ENCODE measurements at regions not wholly inside any gene's neighbourhood (a gene's known extent, or its start where the extent isn't known, plus 50 kb on each side); places are given as distances from the start of the nearest gene placed in this dataset.

- intact Hi-C loops (cut with micrococcal nuclease): no loop called here
- Histone ChIP-seq H3K9ac (ENCODE audit: low read length) (no peak overlapping the region), H3K4me2 (ENCODE audit: low read length) (no peak overlapping the region), H3K79me2 (ENCODE audit: insufficient read depth, low read length) (no peaks in the 10 kb centered on the region), H3K9me2 (ENCODE audit: insufficient read depth) (no peaks in the 10 kb centered on the region), H3K9me3 (ENCODE audit: control insufficient read depth in 1 of 2, insufficient read depth in 1 of 2, low read depth in 1 of 2, low read length in 2 of 2) (no peaks in the 10 kb centered on the region), H3K4me3 (replicated peaks in 1 of 2; ENCODE audit: low read depth in 1 of 2, low read length in 2 of 2) (no peak overlapping the region), H3K27me3 (ENCODE audit: insufficient read depth, low read length) (no peaks in the 10 kb centered on the region), H2AFZ (ENCODE audit: low read depth, low read length, poor library complexity, severe bottlenecking) (no peak overlapping the region), H4K20me1 (ENCODE audit: insufficient read depth) (no peaks in the 10 kb centered on the region), H3K27ac (ENCODE audit: low read depth, low read length) (no peak overlapping the region), H3K4me1 (ENCODE audit: control insufficient read depth in 1 of 2, insufficient read depth in 2 of 2, low read length in 2 of 2) (no peaks in the 10 kb centered on the region), H3K36me3 (ENCODE audit: control insufficient read depth in 1 of 2, insufficient read depth in 2 of 2, low read length in 2 of 2) (no peaks in the 10 kb centered on the region)
- ChIA-PET CTCF (no interaction called here), POLR2A (no interaction called here), RAD21 (ENCODE audit: low non-redundant PET in 1 of 2, low total read pairs in 2 of 2, uncharacterized antibody in 2 of 2, unreplicated experiment in 2 of 2) (no interaction called here)
- no TSS peak for BruUV-seq (replicated peaks)
- DNase-seq (ENCODE audit: low read depth, low spot score): no peak
- TF ChIP-seq JUND (IDR thresholded peaks at IDR 0.05) (no peak), EGR1 (IDR thresholded peaks at IDR 0.05; ENCODE audit: low read depth) (no peak), SP1 (IDR thresholded peaks at IDR 0.05; ENCODE audit: low read depth) (no peak)
- no peak for ATAC-seq
Measured at GRCh38 chr20:11083841-11084240, 410.0 kb upstream of the JAG1 start.

GRCh38 chr20:11084508-11084907 is 410.7 kb upstream of the JAG1 start:
- Histone ChIP-seq H3K36me3 (ENCODE audit: control insufficient read depth in 1 of 2, insufficient read depth in 2 of 2, low read length in 2 of 2) (no peaks in the 10 kb centered on the region), H3K79me2 (ENCODE audit: insufficient read depth, low read length) (no peaks in the 10 kb centered on the region), H3K9me3 (ENCODE audit: control insufficient read depth in 1 of 2, insufficient read depth in 1 of 2, low read depth in 1 of 2, low read length in 2 of 2) (no peaks in the 10 kb centered on the region), H3K9ac (ENCODE audit: low read length) (no peak overlapping the region), H2AFZ (ENCODE audit: low read depth, low read length, poor library complexity, severe bottlenecking) (no peak overlapping the region), H3K9me2 (ENCODE audit: insufficient read depth) (no peaks in the 10 kb centered on the region), H3K4me2 (ENCODE audit: low read length) (no peak overlapping the region), H3K4me3 (replicated peaks in 1 of 2; ENCODE audit: low read depth in 1 of 2, low read length in 2 of 2) (no peak overlapping the region), H3K27me3 (ENCODE audit: insufficient read depth, low read length) (no peaks in the 10 kb centered on the region), H4K20me1 (ENCODE audit: insufficient read depth) (no peaks in the 10 kb centered on the region), H3K4me1 (ENCODE audit: control insufficient read depth in 1 of 2, insufficient read depth in 2 of 2, low read length in 2 of 2) (no peaks in the 10 kb centered on the region), H3K27ac (ENCODE audit: low read depth, low read length) (no peak overlapping the region)
- CTCF ChIA-PET: no interaction called here
- TF ChIP-seq TCF7L2 (IDR thresholded peaks at IDR 0.05; ENCODE audit: borderline replicate concordance, extremely low read depth, insufficient read depth, insufficient read length): no peak
- TF ChIP-seq RAD21 (IDR thresholded peaks at IDR 0.05; ENCODE audit: low read depth): no peak
- no peak for TF ChIP-seq POLR2A (IDR thresholded peaks at IDR 0.05; ENCODE audit: borderline replicate concordance, extremely low read depth, insufficient read depth, insufficient read length)
- no peak for TF ChIP-seq FOSL1 (IDR thresholded peaks at IDR 0.05; ENCODE audit: low read depth)
- TF ChIP-seq ELF1 (IDR thresholded peaks at IDR 0.05; ENCODE audit: borderline replicate concordance, low read depth): no peak
- TF ChIP-seq JUND (IDR thresholded peaks at IDR 0.05): no peak
- TF ChIP-seq CTCF (IDR thresholded peaks at IDR 0.05 in 2 of 3, conservative IDR thresholded peaks at IDR 0.05 in 1 of 3; ENCODE audit: borderline replicate concordance in 1 of 3, insufficient read depth in 1 of 3, low read depth in 2 of 3, low read length in 2 of 3): no peak
- no peak for TF ChIP-seq POLR2AphosphoS5 (IDR thresholded peaks at IDR 0.05; ENCODE audit: low read depth, low read length)
- no peak for TF ChIP-seq SIN3A (IDR thresholded peaks at IDR 0.05; ENCODE audit: low read depth)
- TF ChIP-seq EZH2phosphoT487 (IDR thresholded peaks at IDR 0.05; ENCODE audit: borderline replicate concordance): no peak
- TF ChIP-seq ZBTB33 (IDR thresholded peaks at IDR 0.05; ENCODE audit: extremely low read depth, insufficient replicate concordance, low read length): no peak
- TF ChIP-seq ATF3 (IDR thresholded peaks at IDR 0.05): no peak
- TF ChIP-seq CEBPB (IDR thresholded peaks at IDR 0.05; ENCODE audit: low read depth): no peak
- no peak for TF ChIP-seq EZH2 (IDR thresholded peaks at IDR 0.05)
- TF ChIP-seq ZFX (IDR thresholded peaks at IDR 0.05): no peak
- ATAC-seq: no peak
- POLR2A ChIA-PET: no interaction called here
- intact Hi-C loops (cut with micrococcal nuclease): no loop called here
- RAD21 ChIA-PET (ENCODE audit: low non-redundant PET in 1 of 2, low total read pairs in 2 of 2, uncharacterized antibody in 2 of 2, unreplicated experiment in 2 of 2): no interaction called here
- no TSS peak for BruUV-seq (replicated peaks)
- DNase-seq (ENCODE audit: low read depth, low spot score): no peak
